Neural cell (in vitro differentiated cells): ENCODE measurements at regions not wholly inside any gene's neighbourhood (a gene's known extent, or its start where the extent isn't known, plus 50 kb on each side); places are given as distances from the start of the nearest gene placed in this dataset.

Experiments used
- H2AFZ ChIP-seq: fragments of 200-600, 300-800 bp; sonication (generic), shearing (Covaris generic); 2 replicates; pipeline ENCODE4 v1.6.0; 2014; ENCODE audit warnings: low read depth, mild to moderate bottlenecking, antibody characterized with exemption, low read length, moderate library complexity
- H3F3A ChIP-seq: fragments of 200-600 bp; shearing (Covaris generic); 2 replicates; pipeline ENCODE4 v1.6.1; 2016; ENCODE audit warnings: mild to moderate bottlenecking, moderate library complexity, mixed read lengths, antibody characterized with exemption, low read length; ENCODE audit not compliant: insufficient read depth, poor library complexity, severe bottlenecking
- H3K27ac ChIP-seq: fragments of 200-600, 300-800 bp; sonication (generic), shearing (Covaris generic); 2 replicates; pipeline ENCODE4 v1.5.1; 2014; ENCODE audit warnings: mild to moderate bottlenecking, low read length, moderate library complexity
- H3K27me3 ChIP-seq: fragments of 300-800, 200-600 bp; sonication (generic), shearing (Covaris generic); 2 replicates; pipeline ENCODE4 v1.6.0; 2014; ENCODE audit warnings: mild to moderate bottlenecking, low read depth, low read length, moderate library complexity; ENCODE audit not compliant: insufficient read depth
- H3K36me3 ChIP-seq: fragments of 300-800, 200-600 bp; sonication (generic), shearing (Covaris generic); 2 replicates; pipeline ENCODE4 v1.5.1; 2014; ENCODE audit warnings: mild to moderate bottlenecking, antibody characterized with exemption, low read length, moderate library complexity; ENCODE audit not compliant: insufficient read depth
- H3K4me2 ChIP-seq: fragments of 300-800, 200-600 bp; sonication (generic), shearing (Covaris generic); 2 replicates; pipeline ENCODE4 v1.6.0; 2014; ENCODE audit warnings: mild to moderate bottlenecking, low read length
- H3K4me3 ChIP-seq: fragments of 300-800, 200-600 bp; sonication (generic), shearing (Covaris generic); 2 replicates; pipeline ENCODE4 v1.5.1; 2014; ENCODE audit warnings: mild to moderate bottlenecking, low read length, moderate library complexity
- H3K79me2 ChIP-seq: fragments of 200-600 bp; shearing (Covaris generic); replicated peaks from 2 replicates; pipeline ENCODE4 v1.6.0; 2014; ENCODE audit warnings: mild to moderate bottlenecking, low read length, moderate library complexity; ENCODE audit not compliant: insufficient read depth
- H3K9ac ChIP-seq: fragments of 300-800, 200-600 bp; sonication (generic), shearing (Covaris generic); 2 replicates; pipeline ENCODE4 v1.6.1; 2016; ENCODE audit warnings: mild to moderate bottlenecking, low read length, mixed read lengths
- H3K9me2 ChIP-seq: fragments of 200-600 bp; shearing (Covaris generic); 2 replicates; pipeline ENCODE4 v1.6.1; 2016; ENCODE audit warnings: mild to moderate bottlenecking, low read length, mixed read lengths; ENCODE audit not compliant: insufficient read depth
- H3K9me3 ChIP-seq: fragments of 200-600, 300-800 bp; sonication (generic), shearing (Covaris generic); 2 replicates; pipeline ENCODE4 v1.6.1; 2016; ENCODE audit warnings: mild to moderate bottlenecking, mixed run types, low read length, moderate library complexity, mixed read lengths
- H4K20me1 ChIP-seq: fragments of 200-600 bp; shearing (Covaris generic); 2 replicates; pipeline ENCODE4 v1.6.1; 2016; ENCODE audit warnings: mild to moderate bottlenecking, mixed run types; ENCODE audit not compliant: insufficient read depth
- EP300 ChIP-seq: fragments of 450-650 bp; conservative IDR thresholded peaks from 2 replicates; pipeline ENCODE4 v1.6.1; 2014; ENCODE audit warnings: antibody characterized with exemption, mild to moderate bottlenecking, moderate library complexity; ENCODE audit not compliant: poor library complexity, severe bottlenecking
- EZH2 ChIP-seq: fragments of 200-600, 300-800 bp; shearing (Covaris generic), sonication (generic); IDR thresholded peaks from 2 replicates; pipeline ENCODE4 v1.6.1; 2014; ENCODE audit warnings: antibody characterized with exemption, low read length, borderline replicate concordance, mild to moderate bottlenecking; ENCODE audit not compliant: insufficient read depth, poor library complexity, severe bottlenecking
- MXI1 ChIP-seq: fragments of 450-650 bp; conservative IDR thresholded peaks from 2 replicates; pipeline ENCODE4 v1.6.1; 2014; ENCODE audit warnings: antibody characterized with exemption, mild to moderate bottlenecking; ENCODE audit not compliant: poor library complexity, severe bottlenecking
- POLR2AphosphoS5 ChIP-seq: IDR thresholded peaks from 2 replicates; pipeline ENCODE4 v1.6.1; 2012
- RAD21 ChIP-seq: fragments of 450-650 bp; conservative IDR thresholded peaks from 2 replicates; pipeline ENCODE4 v1.6.1; 2014; ENCODE audit warnings: antibody characterized with exemption, mild to moderate bottlenecking, moderate library complexity
- SMC3 ChIP-seq: fragments of 450-650 bp; conservative IDR thresholded peaks from 2 replicates; pipeline ENCODE4 v1.6.1; 2014; ENCODE audit warnings: antibody characterized with exemption, mild to moderate bottlenecking, moderate library complexity; ENCODE audit not compliant: poor library complexity
- TAF1 ChIP-seq: IDR thresholded peaks from 2 replicates; pipeline ENCODE4 v1.6.1; 2012; ENCODE audit warnings: low read depth
- TF ChIP-seq, protein P1 (sequence below): IDR thresholded peaks from 2 replicates; pipeline ENCODE4 v1.6.1; 2012; ENCODE audit warnings: borderline replicate concordance
- TF ChIP-seq, protein P2 (sequence below): fragments of 450-650 bp; IDR thresholded peaks from 2 replicates; pipeline ENCODE4 v1.5.1; 2014; ENCODE audit warnings: antibody characterized with exemption, mild to moderate bottlenecking, moderate library complexity; ENCODE audit not compliant: poor library complexity, severe bottlenecking

DNA sequence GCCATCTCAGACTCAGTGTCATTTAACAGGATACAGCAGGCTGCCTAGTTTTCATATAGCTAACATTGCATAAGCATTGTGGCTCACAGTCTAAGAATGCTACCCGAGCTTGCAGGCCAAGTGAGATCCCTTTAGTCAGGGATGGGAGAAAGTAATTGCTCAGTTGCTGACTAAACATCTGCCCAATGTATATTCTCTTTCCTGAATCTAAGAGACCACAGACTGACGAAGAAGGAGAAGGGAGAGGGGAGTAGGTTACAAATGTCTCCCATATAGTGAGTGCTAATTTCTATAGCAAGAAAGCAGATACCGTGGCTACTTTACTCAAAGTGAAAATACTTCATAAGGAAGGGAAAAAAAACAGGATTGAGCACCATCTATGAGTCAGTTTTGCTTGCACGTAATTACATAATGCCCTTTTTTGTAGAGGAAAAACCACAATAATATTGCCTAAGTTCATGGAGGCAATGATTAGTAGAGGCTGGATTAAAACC is 453.9 kb downstream of the COG6 start:
- no peak overlapping the region for H2AFZ ChIP-seq
- no peak overlapping the region for H3K4me2 ChIP-seq

DNA sequence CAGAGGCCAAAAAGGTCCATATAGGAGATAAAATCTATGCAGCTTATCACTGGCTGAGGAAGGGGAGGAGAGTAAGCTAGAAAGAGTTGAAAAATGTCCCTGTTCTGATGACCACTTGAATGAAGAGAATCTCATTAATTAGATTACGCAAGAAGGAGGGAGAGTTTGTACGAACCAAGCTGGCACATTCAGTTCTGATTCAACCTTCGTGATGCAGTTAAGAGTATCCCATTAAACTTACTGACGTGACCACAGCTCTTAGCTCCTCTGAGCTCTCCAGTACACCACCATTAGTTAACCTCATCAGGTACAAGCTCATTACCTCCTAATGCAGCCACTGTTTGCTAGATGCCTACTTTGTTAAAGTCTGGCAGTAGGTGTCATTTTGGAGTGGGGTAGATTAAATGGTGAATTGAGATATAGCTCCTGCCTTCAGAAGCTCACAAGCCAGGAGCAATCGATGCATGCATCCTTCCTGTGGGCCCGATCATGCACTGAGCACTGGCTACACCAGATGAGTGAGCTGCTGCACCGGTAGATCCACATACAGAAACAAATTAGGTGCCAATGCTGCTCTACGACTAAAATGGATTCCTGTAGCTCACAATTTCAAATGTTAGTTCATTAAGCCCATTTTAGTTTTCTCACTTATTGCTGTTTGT is 458.3 kb downstream of the COG6 start:
- Histone ChIP-seq H3K4me2 (no peak overlapping the region), H3K79me2 (no peaks in the 10 kb centered on the region), H3F3A (no peaks in the 10 kb centered on the region), H3K27ac (no peak overlapping the region), H4K20me1 (no peaks in the 10 kb centered on the region), H3K9ac (no peak overlapping the region), H3K27me3 (no peaks in the 10 kb centered on the region), H3K9me3 (no peaks in the 10 kb centered on the region), H3K9me2 (no peaks in the 10 kb centered on the region), H3K4me3 (no peak overlapping the region), H2AFZ (no peak overlapping the region), H3K36me3 (no peaks in the 10 kb centered on the region)
- TF ChIP-seq RAD21 (no peak), EZH2 (no peak), POLR2AphosphoS5 (no peak), MXI1 (no peak), EP300 (no peak), SMC3 (no peak), TAF1 (no peak)
- TF ChIP-seq, protein P1, sequence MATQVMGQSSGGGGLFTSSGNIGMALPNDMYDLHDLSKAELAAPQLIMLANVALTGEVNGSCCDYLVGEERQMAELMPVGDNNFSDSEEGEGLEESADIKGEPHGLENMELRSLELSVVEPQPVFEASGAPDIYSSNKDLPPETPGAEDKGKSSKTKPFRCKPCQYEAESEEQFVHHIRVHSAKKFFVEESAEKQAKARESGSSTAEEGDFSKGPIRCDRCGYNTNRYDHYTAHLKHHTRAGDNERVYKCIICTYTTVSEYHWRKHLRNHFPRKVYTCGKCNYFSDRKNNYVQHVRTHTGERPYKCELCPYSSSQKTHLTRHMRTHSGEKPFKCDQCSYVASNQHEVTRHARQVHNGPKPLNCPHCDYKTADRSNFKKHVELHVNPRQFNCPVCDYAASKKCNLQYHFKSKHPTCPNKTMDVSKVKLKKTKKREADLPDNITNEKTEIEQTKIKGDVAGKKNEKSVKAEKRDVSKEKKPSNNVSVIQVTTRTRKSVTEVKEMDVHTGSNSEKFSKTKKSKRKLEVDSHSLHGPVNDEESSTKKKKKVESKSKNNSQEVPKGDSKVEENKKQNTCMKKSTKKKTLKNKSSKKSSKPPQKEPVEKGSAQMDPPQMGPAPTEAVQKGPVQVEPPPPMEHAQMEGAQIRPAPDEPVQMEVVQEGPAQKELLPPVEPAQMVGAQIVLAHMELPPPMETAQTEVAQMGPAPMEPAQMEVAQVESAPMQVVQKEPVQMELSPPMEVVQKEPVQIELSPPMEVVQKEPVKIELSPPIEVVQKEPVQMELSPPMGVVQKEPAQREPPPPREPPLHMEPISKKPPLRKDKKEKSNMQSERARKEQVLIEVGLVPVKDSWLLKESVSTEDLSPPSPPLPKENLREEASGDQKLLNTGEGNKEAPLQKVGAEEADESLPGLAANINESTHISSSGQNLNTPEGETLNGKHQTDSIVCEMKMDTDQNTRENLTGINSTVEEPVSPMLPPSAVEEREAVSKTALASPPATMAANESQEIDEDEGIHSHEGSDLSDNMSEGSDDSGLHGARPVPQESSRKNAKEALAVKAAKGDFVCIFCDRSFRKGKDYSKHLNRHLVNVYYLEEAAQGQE, result no peak
- TF ChIP-seq, protein P2, sequence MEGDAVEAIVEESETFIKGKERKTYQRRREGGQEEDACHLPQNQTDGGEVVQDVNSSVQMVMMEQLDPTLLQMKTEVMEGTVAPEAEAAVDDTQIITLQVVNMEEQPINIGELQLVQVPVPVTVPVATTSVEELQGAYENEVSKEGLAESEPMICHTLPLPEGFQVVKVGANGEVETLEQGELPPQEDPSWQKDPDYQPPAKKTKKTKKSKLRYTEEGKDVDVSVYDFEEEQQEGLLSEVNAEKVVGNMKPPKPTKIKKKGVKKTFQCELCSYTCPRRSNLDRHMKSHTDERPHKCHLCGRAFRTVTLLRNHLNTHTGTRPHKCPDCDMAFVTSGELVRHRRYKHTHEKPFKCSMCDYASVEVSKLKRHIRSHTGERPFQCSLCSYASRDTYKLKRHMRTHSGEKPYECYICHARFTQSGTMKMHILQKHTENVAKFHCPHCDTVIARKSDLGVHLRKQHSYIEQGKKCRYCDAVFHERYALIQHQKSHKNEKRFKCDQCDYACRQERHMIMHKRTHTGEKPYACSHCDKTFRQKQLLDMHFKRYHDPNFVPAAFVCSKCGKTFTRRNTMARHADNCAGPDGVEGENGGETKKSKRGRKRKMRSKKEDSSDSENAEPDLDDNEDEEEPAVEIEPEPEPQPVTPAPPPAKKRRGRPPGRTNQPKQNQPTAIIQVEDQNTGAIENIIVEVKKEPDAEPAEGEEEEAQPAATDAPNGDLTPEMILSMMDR, result no peak

More for the DNA sequence above, 453.9 kb downstream of the COG6 start:
- Histone ChIP-seq H3K27ac (no peak overlapping the region), H3K36me3 (no peaks in the 10 kb centered on the region), H3K9me2 (no peaks in the 10 kb centered on the region), H3F3A (no peaks in the 10 kb centered on the region), H3K9me3 (no peaks in the 10 kb centered on the region), H3K4me3 (no peak overlapping the region), H4K20me1 (no peaks in the 10 kb centered on the region), H3K79me2 (no peaks in the 10 kb centered on the region), H3K27me3 (no peaks in the 10 kb centered on the region), H3K9ac (no peak overlapping the region)
- TF ChIP-seq TAF1 (no peak), RAD21 (no peak), EP300 (no peak)
